H1 (cell line): ENCODE measurements at regions not wholly inside any gene's neighbourhood (a gene's known extent, or its start where the extent isn't known, plus 50 kb on each side); places are given as distances from the start of the nearest gene placed in this dataset.

Experiments
- CTCF ChIA-PET: fragments of 300-600 bp; sonication (Branson Sonifier 250); formaldehyde crosslinking; loops from one replicate; lab custom pipeline; 2021; ENCODE audit not compliant: partially characterized antibody; lab: Charles Lee
- POLR2A ChIA-PET: fragments of 300-600 bp; sonication (Branson Sonifier 250); formaldehyde crosslinking; loops from one replicate; lab custom pipeline; 2021; ENCODE audit warnings: inconsistent platforms; ENCODE audit not compliant: partially characterized antibody; lab: Charles Lee
- DNase-seq, 2 experiments: peaks; one replicate each; pipeline versions ENCODE4 v3.0.0 to v3.0.0-alpha.2; 2010 to 2022; ENCODE audit warnings: low spot score in 2 of 2, low read depth in 1 of 2, mixed read lengths in 1 of 2
- FAIRE-seq: peaks from 2 replicates; lab custom pipeline; 2011; peaks lifted over from hg19 to GRCh38; lab: Jason Lieb, UNC
- H2AFZ ChIP-seq: 2 replicates; pipeline ENCODE4 v1.8.1; 2012; ENCODE audit warnings: low read length, inconsistent platforms
- H2AK5ac ChIP-seq: 2 replicates; pipeline ENCODE4 v1.6.1; 2013; ENCODE audit warnings: low read depth, low read length
- H2BK120ac ChIP-seq: replicated peaks from 2 replicates; pipeline ENCODE3; 2013; ENCODE audit warnings: low read depth, low read length, inconsistent platforms
- H2BK12ac ChIP-seq: 2 replicates; pipeline ENCODE4 v1.6.1; 2013; ENCODE audit warnings: low read depth, low read length
- H2BK15ac ChIP-seq: 2 replicates; pipeline ENCODE4 v1.6.1; 2013; ENCODE audit warnings: low read length
- H2BK20ac ChIP-seq: 2 replicates; pipeline ENCODE4 v1.6.1; 2013; ENCODE audit warnings: low read length
- H2BK5ac ChIP-seq: 2 replicates; pipeline ENCODE4 v1.6.1; 2013; ENCODE audit warnings: low read depth, low read length
- H3K14ac ChIP-seq: 2 replicates; pipeline ENCODE4 v1.6.1; 2013; ENCODE audit warnings: inconsistent platforms; ENCODE audit not compliant: insufficient read length
- H3K18ac ChIP-seq: 2 replicates; pipeline ENCODE4 v1.6.1; 2013; ENCODE audit warnings: low read length; ENCODE audit errors: extremely low read depth
- H3K23ac ChIP-seq: 2 replicates; pipeline ENCODE4 v1.6.1; 2013; ENCODE audit warnings: inconsistent platforms; ENCODE audit not compliant: insufficient read length
- H3K23me2 ChIP-seq: 2 replicates; pipeline ENCODE4 v1.6.1; 2013; ENCODE audit warnings: low read depth, low read length
- H3K27ac ChIP-seq: 2 replicates; pipeline ENCODE4 v1.6.1; 2011; ENCODE audit warnings: low read depth, low read length, inconsistent platforms
- H3K27me3 ChIP-seq, 4 experiments: replicated peaks in 1 of 4; 1 replicate in 1 of 4; 2 replicates in 3 of 4; pipeline versions ENCODE4 v1.6.1 to v1.8.1; 2011 to 2013; ENCODE audit warnings: low read length in 3 of 4, mild to moderate bottlenecking in 3 of 4, inconsistent platforms in 2 of 4, mixed read lengths in 2 of 4, moderate library complexity in 1 of 4; ENCODE audit not compliant: control insufficient read depth in 3 of 4, insufficient read depth in 3 of 4; ENCODE audit errors: extremely low read depth in 1 of 4
- H3K36me3 ChIP-seq, 4 experiments: 2 replicates each; pipeline versions ENCODE4 v1.6.1 to v1.8.1; 2011 to 2013; ENCODE audit warnings: mild to moderate bottlenecking in 4 of 4, low read length in 3 of 4, moderate library complexity in 2 of 4, control low read depth in 1 of 4, inconsistent platforms in 1 of 4; ENCODE audit not compliant: insufficient read depth in 4 of 4, control insufficient read depth in 2 of 4
- H3K4ac ChIP-seq: replicated peaks from 2 replicates; pipeline ENCODE3; 2013; ENCODE audit warnings: low read length, low read depth, mixed read lengths, inconsistent platforms; ENCODE audit not compliant: insufficient read length
- H3K4me1 ChIP-seq, 4 experiments: replicated peaks in 1 of 4; 1 replicate in 1 of 4; 2 replicates in 3 of 4; pipeline versions ENCODE4 v1.6.1 to v1.8.1; 2011 to 2013; ENCODE audit warnings: low read length in 3 of 4, inconsistent platforms in 2 of 4, mixed read lengths in 1 of 4; ENCODE audit not compliant: insufficient read depth in 4 of 4, control insufficient read depth in 3 of 4
- H3K4me2 ChIP-seq, 2 experiments: 2 replicates each; pipeline versions ENCODE4 v1.6.1 to v1.8.1; 2011 to 2013; ENCODE audit warnings: low read depth in 2 of 2, low read length in 2 of 2, control low read depth in 1 of 2, inconsistent platforms in 1 of 2, mild to moderate bottlenecking in 1 of 2; ENCODE audit not compliant: insufficient read depth in 1 of 2
- H3K4me3 ChIP-seq, 4 experiments: fragments of 200-600, 300-600 bp in 1 of 4; sonication (generic), shearing (Covaris generic), sonication (Bioruptor Twin) in 1 of 4; 2 replicates each; pipeline versions ENCODE4 v1.5.1 to v1.8.1; 2011 to 2016; ENCODE audit warnings: low read length in 4 of 4, low read depth in 3 of 4, control low read depth in 2 of 4, inconsistent platforms in 2 of 4, mild to moderate bottlenecking in 2 of 4, mixed read lengths in 1 of 4, moderate library complexity in 1 of 4; ENCODE audit not compliant: insufficient read depth in 2 of 4; ENCODE audit errors: extremely low read depth in 1 of 4
- H3K56ac ChIP-seq: replicated peaks from 2 replicates; pipeline ENCODE3; 2013; ENCODE audit warnings: low read depth, mild to moderate bottlenecking, mixed read lengths, low read length, inconsistent platforms; ENCODE audit not compliant: insufficient read length
- H3K79me1 ChIP-seq: 2 replicates; pipeline ENCODE4 v1.6.1; 2013; ENCODE audit warnings: low read depth, low read length, control low read depth
- H3K79me2 ChIP-seq, 2 experiments: 2 replicates each; pipeline versions ENCODE4 v1.6.1 to v1.8.1; 2012 to 2013; ENCODE audit warnings: low read length in 2 of 2, mild to moderate bottlenecking in 2 of 2, inconsistent platforms in 1 of 2; ENCODE audit not compliant: insufficient read depth in 2 of 2, control insufficient read depth in 1 of 2
- H3K9ac ChIP-seq, 4 experiments: replicated peaks in 1 of 4; 1 replicate in 1 of 4; 2 replicates in 3 of 4; pipeline versions ENCODE4 v1.6.1 to v1.8.1; 2011 to 2013; ENCODE audit warnings: low read depth in 3 of 4, low read length in 3 of 4, control low read depth in 2 of 4, mild to moderate bottlenecking in 2 of 4, moderate library complexity in 2 of 4, inconsistent platforms in 1 of 4; ENCODE audit errors: extremely low read depth in 1 of 4
- H3K9me3 ChIP-seq, 2 experiments: 2 replicates each; pipeline versions ENCODE4 v1.6.1 to v1.8.1; 2012 to 2013; ENCODE audit warnings: mild to moderate bottlenecking in 2 of 2, moderate library complexity in 2 of 2, control low read depth in 1 of 2, inconsistent platforms in 1 of 2, low read depth in 1 of 2, low read length in 1 of 2, mixed read lengths in 1 of 2; ENCODE audit not compliant: insufficient read depth in 2 of 2
- H4K20me1 ChIP-seq, 2 experiments: replicated peaks in 1 of 2; 2 replicates each; pipeline versions ENCODE3 to v1.8.1; 2011 to 2013; ENCODE audit warnings: inconsistent platforms in 2 of 2, low read length in 2 of 2, mild to moderate bottlenecking in 1 of 2; ENCODE audit not compliant: insufficient read depth in 2 of 2, control insufficient read depth in 1 of 2
- H4K5ac ChIP-seq: 2 replicates; pipeline ENCODE4 v1.6.1; 2013; ENCODE audit warnings: low read length, low read depth, mixed read lengths, inconsistent platforms; ENCODE audit not compliant: insufficient read length
- H4K8ac ChIP-seq: 2 replicates; pipeline ENCODE4 v1.8.0; 2013; ENCODE audit warnings: mild to moderate bottlenecking, moderate library complexity, low read length, inconsistent platforms; ENCODE audit not compliant: insufficient read depth; ENCODE audit errors: extremely low read depth
- H4K91ac ChIP-seq: replicated peaks from 2 replicates; pipeline ENCODE3; 2013; ENCODE audit warnings: low read length, mixed read lengths, inconsistent platforms; ENCODE audit not compliant: insufficient read length
- POLR2AphosphoS5 ChIP-seq: IDR thresholded peaks from 2 replicates; pipeline ENCODE4 v1.6.1; 2011; ENCODE audit warnings: low read depth, low read length
- WGBS, 2 experiments: shearing (Covaris generic) in 1 of 2; methylation state at CpG; one replicate each; pipeline versions ENCODE4 v1.1.6 to v1.1.7; 2013 to 2015; ENCODE audit warnings: low lambda C conversion rate in 2 of 2, mixed read lengths in 2 of 2, inconsistent platforms in 1 of 2, low coverage in 1 of 2, missing lambda C conversion rate in 1 of 2; ENCODE audit not compliant: insufficient replicate concordance in 2 of 2, insufficient coverage in 1 of 2, insufficient read length in 1 of 2; ENCODE audit errors: extremely low coverage in 1 of 2, missing lambda C conversion rate in 1 of 2; 5-methylcytosine and 5-hydroxymethylcytosine counted together

GRCh38 chr10:29174389-29174788, 114.5 kb upstream of the LYZL1 start:
- 82% methylated on average over 2 of the region's 2 CpGs; no CpG with 5 or more reads in 1 of the 2 experiments for WGBS, 2 experiments
- H2BK120ac ChIP-seq: no peak overlapping the region
- no peak overlapping the region for H2BK20ac ChIP-seq
- H2AK5ac ChIP-seq: no peak overlapping the region
- no peaks in the 10 kb centered on the region; a peak in 1 of 8 replicates for H3K36me3 ChIP-seq
- H4K5ac ChIP-seq: no peak overlapping the region
- no peak for TF ChIP-seq POLR2AphosphoS5
- TF ChIP-seq, all 59 proteins: peak for 0
- H3K9me3 ChIP-seq: peaks cover 8 to 12% of the 10 kb centered on the region in 2 experiments; a peak in 2 of 4 replicates
- H3K79me1 ChIP-seq: no peaks in the 10 kb centered on the region
- no peak overlapping the region for H3K4ac ChIP-seq
- H2BK15ac ChIP-seq: no peak overlapping the region
- ChIA-PET POLR2A (no interaction called here), CTCF (interaction anchor here (0.7 kb wide), 1 partner anchor 380 kb away, joined by 3 read pairs; no protein-coding TSS in a partner anchor)
- no peak overlapping the region for H3K4me3 ChIP-seq
- no peaks in the 10 kb centered on the region for H3K79me2 ChIP-seq
- H3K4me2 ChIP-seq: no peak overlapping the region
- no peak overlapping the region for H3K23ac ChIP-seq
- H2BK5ac ChIP-seq: no peak overlapping the region
- no peak overlapping the region for H2BK12ac ChIP-seq
- no peak overlapping the region for H4K8ac ChIP-seq
- no peaks in the 10 kb centered on the region for H3K27me3 ChIP-seq
- H3K27ac ChIP-seq: no peak overlapping the region
- no peak overlapping the region for H3K9ac ChIP-seq
- DNase-seq (no peak), FAIRE-seq (no peak)
- no peak overlapping the region for H2AFZ ChIP-seq
- H4K20me1 ChIP-seq: no peaks in the 10 kb centered on the region
- no peaks in the 10 kb centered on the region for H3K4me1 ChIP-seq
- no peak overlapping the region for H3K18ac ChIP-seq
- H3K56ac ChIP-seq: no peak overlapping the region
- no peak overlapping the region for H3K14ac ChIP-seq
- H4K91ac ChIP-seq: no peak overlapping the region
- H3K23me2 ChIP-seq: no peaks in the 10 kb centered on the region; the same call in 1 of the 2 replicates
